ENCODE measurements at regions not wholly inside any gene's neighbourhood (a gene's known extent, or its start where the extent isn't known, plus 50 kb on each side); places are given as distances from the start of the nearest gene placed in this dataset.

- TF ChIP-seq GATA2 (IDR thresholded peaks at IDR 0.05; ENCODE audit: low read depth, low read length), result no peak
- TF ChIP-seq GATA3 (IDR thresholded peaks at IDR 0.05; ENCODE audit: low read depth, low read length), result no peak
Observed at GRCh38 chr7:113998934-113999333, 80.1 kb upstream of the PPP1R3A start.

Data from SH-SY5Y (cell line).